ENCODE measurements at regions not wholly inside any gene's neighbourhood (a gene's known extent, or its start where the extent isn't known, plus 50 kb on each side); places are given as distances from the start of the nearest gene placed in this dataset.

DNA sequence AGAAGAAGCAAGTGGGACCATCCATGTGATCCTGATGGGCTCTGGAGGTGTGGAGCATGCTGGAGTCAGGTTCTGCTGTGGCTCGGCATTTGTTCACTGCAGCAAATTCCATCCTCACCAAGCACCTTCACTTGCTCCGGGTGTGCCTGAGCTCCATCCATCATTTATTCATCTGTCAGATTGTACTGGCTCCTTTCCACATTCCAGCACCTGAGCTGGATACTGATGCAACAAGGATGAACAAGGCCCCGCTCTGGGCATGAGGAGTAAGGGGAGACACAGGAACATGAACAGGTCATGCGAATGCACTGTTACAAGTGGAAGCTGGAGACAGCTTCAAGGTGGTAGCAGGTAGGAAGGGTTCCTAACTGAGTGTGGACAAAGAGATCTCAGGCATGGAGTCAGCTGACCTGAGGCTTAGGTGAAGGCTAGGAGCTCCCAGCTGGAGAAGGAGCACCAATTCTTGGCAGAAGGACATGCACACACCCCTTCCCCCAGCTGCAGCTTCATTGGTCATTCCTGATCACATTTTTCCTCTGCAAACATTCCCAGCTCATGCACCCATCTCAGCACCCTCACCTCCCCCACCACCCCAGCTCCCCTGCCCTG, 133.7 kb upstream of the ZMIZ1 start:
- Histone ChIP-seq H3K9me3 (no peaks in the 10 kb centered on the region), H3K4me1 (no peaks in the 10 kb centered on the region), H3K27me3 (no peaks in the 10 kb centered on the region), H3K4me3 (no peak overlapping the region), H3K27ac (no peak overlapping the region), H3K36me3 (no peaks in the 10 kb centered on the region)
- intact Hi-C loops (cut with DNase I): no loop called here
- no peak for DNase-seq
- FAIRE-seq: no peak
- 64 to 74% methylated on average over 4 of the region's 4 CpGs for WGBS, 2 donors
- TF ChIP-seq, protein P1, sequence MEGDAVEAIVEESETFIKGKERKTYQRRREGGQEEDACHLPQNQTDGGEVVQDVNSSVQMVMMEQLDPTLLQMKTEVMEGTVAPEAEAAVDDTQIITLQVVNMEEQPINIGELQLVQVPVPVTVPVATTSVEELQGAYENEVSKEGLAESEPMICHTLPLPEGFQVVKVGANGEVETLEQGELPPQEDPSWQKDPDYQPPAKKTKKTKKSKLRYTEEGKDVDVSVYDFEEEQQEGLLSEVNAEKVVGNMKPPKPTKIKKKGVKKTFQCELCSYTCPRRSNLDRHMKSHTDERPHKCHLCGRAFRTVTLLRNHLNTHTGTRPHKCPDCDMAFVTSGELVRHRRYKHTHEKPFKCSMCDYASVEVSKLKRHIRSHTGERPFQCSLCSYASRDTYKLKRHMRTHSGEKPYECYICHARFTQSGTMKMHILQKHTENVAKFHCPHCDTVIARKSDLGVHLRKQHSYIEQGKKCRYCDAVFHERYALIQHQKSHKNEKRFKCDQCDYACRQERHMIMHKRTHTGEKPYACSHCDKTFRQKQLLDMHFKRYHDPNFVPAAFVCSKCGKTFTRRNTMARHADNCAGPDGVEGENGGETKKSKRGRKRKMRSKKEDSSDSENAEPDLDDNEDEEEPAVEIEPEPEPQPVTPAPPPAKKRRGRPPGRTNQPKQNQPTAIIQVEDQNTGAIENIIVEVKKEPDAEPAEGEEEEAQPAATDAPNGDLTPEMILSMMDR (IDR thresholded peaks at IDR 0.05): no peak
- ATAC-seq: peak in 1 of 4 donors; percentile 25

DNA sequence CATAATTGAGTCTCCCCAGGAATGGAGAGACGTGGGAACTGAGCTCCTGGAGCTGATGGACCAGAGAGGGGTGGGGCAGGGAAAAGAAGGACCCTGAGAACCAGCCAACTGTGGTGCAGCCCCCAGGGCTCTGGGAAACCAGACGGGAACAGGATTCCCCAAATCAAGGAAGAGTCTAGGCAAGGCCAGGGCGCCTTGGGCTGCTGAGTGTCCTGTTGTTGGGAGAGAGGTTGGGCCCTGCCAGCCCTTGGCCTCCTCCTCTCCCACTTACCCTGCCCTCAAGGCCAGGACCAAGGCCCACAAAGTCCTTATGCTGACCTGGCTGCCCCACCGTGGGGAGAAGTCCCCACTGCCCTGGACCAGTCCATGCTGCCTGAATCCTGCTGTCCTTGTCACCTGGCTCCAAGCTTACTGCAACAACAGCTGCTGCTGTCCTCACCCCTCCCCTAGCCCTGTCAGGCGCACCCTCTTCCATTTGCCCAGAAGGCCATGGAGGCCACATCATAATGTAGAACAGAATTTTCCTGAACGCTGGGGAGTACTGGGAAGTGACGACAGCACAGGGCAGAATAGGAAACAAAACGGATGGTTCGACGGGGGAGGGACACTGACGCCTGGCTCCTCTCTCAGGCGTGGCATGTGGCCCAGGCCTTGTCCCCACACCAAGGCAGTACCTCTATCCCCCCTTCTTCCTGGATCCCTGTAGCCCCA, 132.9 kb upstream of the ZMIZ1 start:
- Histone ChIP-seq H3K9me3 (no peaks in the 10 kb centered on the region), H3K36me3 (no peaks in the 10 kb centered on the region), H3K4me3 (no peak overlapping the region), H3K27me3 (no peaks in the 10 kb centered on the region), H3K4me1 (no peaks in the 10 kb centered on the region), H3K27ac (no peak overlapping the region)
- no peak for ATAC-seq
- intact Hi-C loops (cut with DNase I): no loop called here
- TF ChIP-seq, protein P1 (IDR thresholded peaks at IDR 0.05): no peak
- no peak for FAIRE-seq
- 88 to 93% methylated on average over 12 of the region's 12 CpGs for WGBS, 2 donors
- DNase-seq: no peak

DNA sequence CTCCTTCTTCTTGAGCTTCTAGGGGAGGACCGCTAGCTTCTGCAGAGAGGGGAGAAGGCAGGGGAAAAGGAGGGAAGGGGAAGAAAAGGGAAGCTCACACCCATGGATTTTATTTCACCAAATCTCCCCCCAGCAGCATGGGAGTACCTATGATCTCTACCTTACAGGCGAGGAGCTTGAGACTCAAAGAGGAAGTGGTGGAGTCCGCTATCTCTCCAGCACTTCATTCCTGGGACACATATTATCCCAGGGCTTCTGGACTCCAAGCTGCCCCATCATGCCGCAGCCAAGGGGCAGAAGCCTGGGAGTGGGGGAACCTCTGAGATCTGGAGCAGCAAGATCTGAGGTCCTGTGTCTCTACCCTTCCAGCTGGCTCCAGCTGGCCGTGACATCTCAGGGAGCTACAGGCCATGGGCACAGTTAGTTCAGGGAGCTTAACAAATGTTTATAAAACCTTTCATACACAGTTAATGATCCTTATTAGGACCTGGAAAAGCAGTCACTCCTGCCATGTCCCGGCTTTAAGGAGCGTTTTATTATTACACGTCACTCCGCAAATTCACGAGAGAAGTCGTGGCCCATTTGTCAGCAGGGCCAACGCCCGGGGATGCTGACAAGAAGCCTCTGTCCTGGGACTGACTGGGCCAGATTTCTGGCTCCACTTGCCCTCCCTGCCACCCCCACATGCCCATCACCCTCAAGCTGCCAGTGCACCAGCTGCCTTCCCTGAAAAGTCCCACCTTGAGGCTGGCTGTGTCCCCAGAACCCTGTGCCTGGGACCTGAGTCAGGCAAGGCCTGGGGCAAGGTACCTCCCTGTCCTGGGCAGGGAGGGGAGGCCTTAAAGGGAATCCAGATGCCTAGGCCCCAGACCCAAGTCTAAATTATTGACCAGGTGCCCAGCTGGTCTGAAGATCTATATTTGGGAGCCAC, 132.1 kb upstream of the ZMIZ1 start:
- Histone ChIP-seq H3K4me1 (no peaks in the 10 kb centered on the region), H3K36me3 (no peaks in the 10 kb centered on the region), H3K27me3 (no peaks in the 10 kb centered on the region), H3K9me3 (no peaks in the 10 kb centered on the region), H3K4me3 (no peak overlapping the region), H3K27ac (no peak overlapping the region)
- ATAC-seq: no peak
- TF ChIP-seq, protein P1 (IDR thresholded peaks at IDR 0.05): no peak
- no peak for FAIRE-seq
- intact Hi-C loops (cut with DNase I): no loop called here
- 95% methylated on average over 12 to 13 of the region's 13 CpGs for WGBS, 2 donors
- no peak for DNase-seq

DNA sequence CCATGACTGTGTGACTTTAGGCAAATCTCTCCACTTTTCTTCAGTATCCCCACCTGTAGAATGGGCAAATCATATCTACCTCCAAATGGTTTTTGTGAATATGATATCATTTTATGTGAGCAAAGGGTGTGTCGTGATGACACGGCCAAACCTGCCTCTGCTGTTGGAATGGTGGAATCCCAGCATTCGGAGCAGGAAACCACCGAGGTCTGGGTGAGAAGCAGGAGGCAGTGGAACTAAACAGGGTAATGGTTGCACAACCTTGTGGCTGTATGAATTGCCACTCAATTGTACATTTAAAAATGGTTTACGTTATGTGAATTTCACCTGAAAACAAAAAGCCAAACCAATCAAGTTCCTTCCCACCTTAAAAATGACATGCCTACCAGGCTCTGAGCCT, 131.4 kb upstream of the ZMIZ1 start:
- no peaks in the 10 kb centered on the region for H3K36me3 ChIP-seq
- intact Hi-C loops (cut with DNase I): no loop called here
- 90 to 96% methylated on average over 5 of the region's 5 CpGs for WGBS, 2 donors
- no peaks in the 10 kb centered on the region for H3K27me3 ChIP-seq
- no peak overlapping the region for H3K27ac ChIP-seq
- no peak for DNase-seq
- TF ChIP-seq, protein P1 (IDR thresholded peaks at IDR 0.05): no peak
- H3K4me3 ChIP-seq: no peak overlapping the region
- no peak for ATAC-seq
- H3K4me1 ChIP-seq: no peaks in the 10 kb centered on the region
- no peak for FAIRE-seq
- no peaks in the 10 kb centered on the region for H3K9me3 ChIP-seq

Measured in pancreas (tissue), 10 donors.